Muscle of leg (tissue), 3 donors: ENCODE measurements at regions not wholly inside any gene's neighbourhood (a gene's known extent, or its start where the extent isn't known, plus 50 kb on each side); places are given as distances from the start of the nearest gene placed in this dataset.

ENCODE experiments used
- DNase-seq: peaks from one replicate; pipeline ENCODE4 v3.0.0; 2013
- H3K27ac ChIP-seq: one replicate; pipeline ENCODE4 v1.5.1; 2013; ENCODE audit warnings: mild to moderate bottlenecking, low read length, control low read depth
- H3K27me3 ChIP-seq: one replicate; pipeline ENCODE4 v1.6.1; 2013; ENCODE audit warnings: low read length; ENCODE audit not compliant: control insufficient read depth, insufficient read depth
- H3K36me3 ChIP-seq: one replicate; pipeline ENCODE4 v1.6.1; 2013; ENCODE audit warnings: low read length; ENCODE audit not compliant: control insufficient read depth, insufficient read depth
- H3K4me1 ChIP-seq: one replicate; pipeline ENCODE4 v1.6.1; 2013; ENCODE audit warnings: low read length; ENCODE audit not compliant: control insufficient read depth, insufficient read depth
- H3K4me3 ChIP-seq: one replicate; pipeline ENCODE4 v1.5.1; 2013; ENCODE audit warnings: low read length, control low read depth
- H3K9me3 ChIP-seq: replicated peaks from 2 replicates; pipeline ENCODE4 v1.6.1; 2013; ENCODE audit warnings: low read depth, low read length; ENCODE audit not compliant: control insufficient read depth
- WGBS: methylation state at CpG from one replicate; pipeline ENCODE4 v1.1.5; 2013; ENCODE audit warnings: missing lambda C conversion rate; ENCODE audit not compliant: insufficient coverage; 5-methylcytosine and 5-hydroxymethylcytosine counted together

- no CpG with 5 or more reads among the region's 3 CpGs for WGBS
- no peaks in the 10 kb centered on the region for H3K9me3 ChIP-seq
- DNase-seq: no peak
- no peaks in the 10 kb centered on the region for H3K36me3 ChIP-seq
- H3K27ac ChIP-seq: no peak overlapping the region
- no peak overlapping the region for H3K4me3 ChIP-seq
- no peaks in the 10 kb centered on the region for H3K27me3 ChIP-seq
- H3K4me1 ChIP-seq: no peaks in the 10 kb centered on the region
These were observed 480.0 kb upstream of the JARID2 start for GRCh38 chr6:14765721-14766390.

DNA sequence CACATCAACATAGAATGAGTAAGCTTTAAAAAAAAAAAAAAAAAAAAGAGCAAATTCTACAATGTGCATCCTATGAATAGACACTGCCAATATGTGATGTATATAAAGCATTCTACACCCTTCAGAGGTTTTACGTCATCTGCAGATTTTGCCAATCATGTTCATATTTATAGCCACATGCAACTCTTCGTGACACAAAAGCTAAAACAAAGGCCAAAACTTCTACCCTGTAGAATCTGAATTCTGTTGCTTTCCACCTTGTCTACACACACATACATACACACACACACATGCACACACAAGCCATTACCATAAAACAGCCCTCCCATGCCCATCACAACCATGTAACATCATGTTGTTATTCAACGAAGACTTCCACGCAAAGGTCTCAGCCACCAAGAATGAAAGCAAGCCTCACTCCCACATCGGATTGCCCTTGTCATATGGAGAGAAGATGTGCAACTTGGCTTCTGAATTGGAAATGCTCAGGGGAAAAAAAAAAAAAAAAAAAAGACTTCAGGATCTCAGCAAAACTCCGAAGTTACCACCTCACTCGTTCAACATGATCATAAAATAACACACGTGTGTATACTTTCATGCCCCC lies 479.4 kb upstream of the JARID2 start:
- 59% methylated on average over 5 of the region's 8 CpGs for WGBS
- peak; percentile 13 for DNase-seq
- Histone ChIP-seq H3K4me3 (no peak overlapping the region), H3K36me3 (no peaks in the 10 kb centered on the region), H3K27ac (no peak overlapping the region), H3K9me3 (no peaks in the 10 kb centered on the region), H3K4me1 (no peaks in the 10 kb centered on the region), H3K27me3 (no peaks in the 10 kb centered on the region)

- H3K4me1 ChIP-seq: no peaks in the 10 kb centered on the region
- H3K27me3 ChIP-seq: no peaks in the 10 kb centered on the region
- no CpG with 5 or more reads among the region's 5 CpGs for whole genome bisulfite sequencing
- no peak overlapping the region for H3K27ac ChIP-seq
- H3K36me3 ChIP-seq: no peaks in the 10 kb centered on the region
- peak; percentile 53 for DNase-seq
- no peaks in the 10 kb centered on the region for H3K9me3 ChIP-seq
- H3K4me3 ChIP-seq: no peak overlapping the region
These were observed 478.6 kb upstream of the JARID2 start for GRCh38 chr6:14767226-14767625.

DNA sequence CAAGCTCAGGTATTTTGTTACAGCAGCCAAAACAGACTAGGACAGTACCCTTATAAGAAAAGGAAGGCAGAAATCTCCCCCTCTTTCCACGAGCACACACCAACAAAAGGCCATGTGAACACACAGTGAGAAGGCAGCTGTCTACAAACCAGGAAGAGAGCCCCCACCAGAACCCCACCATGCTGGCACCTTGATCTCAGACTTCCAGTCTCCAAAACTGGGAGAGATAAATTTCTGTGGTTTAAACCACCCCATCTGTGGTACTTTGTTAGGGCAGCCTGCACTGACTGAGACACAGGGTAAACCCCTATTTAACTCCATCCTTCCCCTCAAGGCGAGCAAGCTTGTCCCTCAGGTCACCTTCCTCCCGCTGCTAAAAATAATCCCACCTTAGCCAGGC lies 475.8 kb upstream of the JARID2 start:
- Histone ChIP-seq H3K36me3 (no peaks in the 10 kb centered on the region), H3K4me1 (no peaks in the 10 kb centered on the region), H3K9me3 (no peaks in the 10 kb centered on the region), H3K27ac (no peak overlapping the region), H3K27me3 (no peaks in the 10 kb centered on the region), H3K4me3 (no peak overlapping the region)
- WGBS: 94% methylated on average over 2 of the region's 3 CpGs
- no peak for DNase-seq

GRCh38 chr6:14770572-14770971 lies 475.3 kb upstream of the JARID2 start:
- Histone ChIP-seq H3K4me3 (no peak overlapping the region), H3K27ac (no peak overlapping the region), H3K9me3 (no peaks in the 10 kb centered on the region), H3K4me1 (no peaks in the 10 kb centered on the region), H3K27me3 (no peaks in the 10 kb centered on the region), H3K36me3 (no peaks in the 10 kb centered on the region)
- no CpG with 5 or more reads among the region's 6 CpGs for WGBS
- DNase-seq: peak; percentile 30

DNA sequence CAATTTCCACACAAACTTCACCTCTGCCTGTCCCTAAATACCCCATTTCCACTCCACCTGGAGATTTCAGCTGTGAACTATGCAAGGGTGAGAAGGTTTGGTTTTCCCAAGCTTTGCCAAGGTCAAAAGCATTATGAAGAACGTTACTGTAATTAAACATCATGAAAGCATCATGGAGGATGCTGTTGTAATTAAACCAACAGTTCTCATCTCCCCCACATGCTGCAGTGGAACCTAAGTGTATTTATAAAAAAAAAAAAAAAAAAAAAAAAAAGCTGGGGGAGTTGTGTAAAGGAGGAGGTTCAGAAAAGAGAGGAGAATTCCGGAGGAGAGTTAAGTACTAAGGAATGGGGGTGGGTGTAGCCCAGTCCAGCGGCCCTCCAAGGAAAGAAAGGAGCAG lies 474.9 kb upstream of the JARID2 start:
- H3K4me3 ChIP-seq: no peak overlapping the region
- H3K4me1 ChIP-seq: no peaks in the 10 kb centered on the region
- H3K9me3 ChIP-seq: no peaks in the 10 kb centered on the region
- 33% methylated on average over 1 of the region's 3 CpGs for whole genome bisulfite sequencing
- no peak overlapping the region for H3K27ac ChIP-seq
- H3K36me3 ChIP-seq: no peaks in the 10 kb centered on the region
- H3K27me3 ChIP-seq: no peaks in the 10 kb centered on the region
- no peak for DNase-seq

GRCh38 chr6:14772188-14772587 lies 473.7 kb upstream of the JARID2 start:
- DNase-seq: no peak
- Histone ChIP-seq H3K9me3 (no peaks in the 10 kb centered on the region), H3K4me1 (no peaks in the 10 kb centered on the region), H3K4me3 (no peak overlapping the region), H3K27ac (no peak overlapping the region), H3K27me3 (no peaks in the 10 kb centered on the region), H3K36me3 (no peaks in the 10 kb centered on the region)
- 84% methylated on average over 6 of the region's 7 CpGs for WGBS

GRCh38 chr6:14775528-14775927 lies 470.3 kb upstream of the JARID2 start:
- H3K4me3 ChIP-seq: no peak overlapping the region
- no peaks in the 10 kb centered on the region for H3K9me3 ChIP-seq
- H3K27me3 ChIP-seq: no peaks in the 10 kb centered on the region
- no peaks in the 10 kb centered on the region for H3K4me1 ChIP-seq
- no peaks in the 10 kb centered on the region for H3K36me3 ChIP-seq
- no peak overlapping the region for H3K27ac ChIP-seq
- no peak for DNase-seq
- no CpG with 5 or more reads among the region's 1 CpG for WGBS

DNA sequence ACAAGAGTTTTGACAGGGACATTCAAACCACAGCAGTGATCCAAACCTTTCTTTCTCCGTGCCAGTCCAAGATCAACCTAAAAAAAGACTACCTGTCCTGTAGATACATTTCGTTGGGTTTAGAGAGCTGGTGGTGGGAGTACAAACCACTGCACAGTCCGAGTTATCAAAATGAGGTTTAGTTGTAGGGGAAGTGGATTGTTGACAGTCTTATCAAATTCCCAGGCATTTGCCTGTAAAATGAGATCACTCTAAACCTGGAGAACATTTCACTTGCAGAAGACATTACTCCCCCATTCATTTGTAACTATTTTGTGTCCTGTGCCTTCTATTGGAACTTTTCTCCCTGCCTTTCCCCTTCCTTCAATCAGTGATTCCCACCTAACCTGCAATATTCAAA lies 469.6 kb upstream of the JARID2 start:
- Histone ChIP-seq H3K27ac (no peak overlapping the region), H3K4me3 (no peak overlapping the region), H3K4me1 (no peaks in the 10 kb centered on the region), H3K9me3 (no peaks in the 10 kb centered on the region), H3K27me3 (no peaks in the 10 kb centered on the region), H3K36me3 (no peaks in the 10 kb centered on the region)
- WGBS: no CpG with 5 or more reads among the region's 3 CpGs
- no peak for DNase-seq

DNA sequence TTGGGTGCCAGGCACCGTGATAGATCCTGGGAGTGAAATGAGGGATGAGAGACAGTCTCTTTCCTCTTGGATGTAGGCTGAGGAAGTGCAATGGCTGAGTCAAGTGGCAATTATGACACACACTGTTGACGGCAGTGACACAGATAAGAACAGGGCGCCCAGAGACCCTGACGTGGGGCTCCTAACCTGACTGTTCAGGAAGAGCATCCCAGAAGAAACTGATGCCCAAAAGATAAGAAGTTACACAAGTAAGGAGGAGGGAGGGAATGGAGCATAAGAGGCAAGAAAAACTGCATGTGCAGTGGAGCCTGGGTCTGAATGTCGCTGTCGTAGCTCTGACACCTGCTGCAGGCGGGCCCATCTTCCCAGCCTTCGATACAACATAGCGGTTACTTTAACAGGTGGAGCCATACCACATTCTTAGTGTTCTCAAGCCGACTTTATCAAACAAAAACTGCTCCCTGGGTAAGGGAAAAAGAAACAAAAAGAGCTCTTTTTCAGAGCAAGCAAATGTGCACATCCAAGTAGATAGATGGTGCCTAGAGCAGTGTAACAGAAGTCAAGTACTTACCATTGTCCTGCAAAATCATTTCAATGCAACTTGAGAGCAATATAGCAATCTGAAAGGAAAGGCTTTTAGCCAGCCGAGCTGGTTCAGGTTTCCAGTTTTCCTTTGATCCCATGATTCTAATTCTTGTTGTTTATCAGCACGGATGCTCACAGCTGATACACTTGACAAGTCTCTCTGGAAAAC lies 463.9 kb upstream of the JARID2 start:
- 84% methylated on average over 9 of the region's 12 CpGs for WGBS

More for the DNA sequence above, 463.9 kb upstream of the JARID2 start:
- DNase-seq: no peak
- peaks cover 2% of the 10 kb centered on the region for H3K27me3 ChIP-seq
- H3K4me1 ChIP-seq: no peaks in the 10 kb centered on the region
- H3K36me3 ChIP-seq: no peaks in the 10 kb centered on the region
- no peak overlapping the region for H3K4me3 ChIP-seq
- H3K9me3 ChIP-seq: no peaks in the 10 kb centered on the region
- no peak overlapping the region for H3K27ac ChIP-seq
